ENCODE measurements at regions not wholly inside any gene's neighbourhood (a gene's known extent, or its start where the extent isn't known, plus 50 kb on each side); places are given as distances from the start of the nearest gene placed in this dataset.
"Not testable (repeated sequence)": the region's sequence is repeated elsewhere in the genome, so short reads cannot be mapped to it uniquely, and the experiment has no call there.

- peak in 1 of 2 experiments; percentile 55 for DNase-seq
Observed at GRCh38 chr13:74266309-74266708, 132.1 kb upstream of the KLF12 start.

- DNase-seq, result no peak
Observed at GRCh38 chr13:74264333-74264732, 130.1 kb upstream of the KLF12 start.

- not testable (repeated sequence) for DNase-seq
Observed at GRCh38 chr13:74260420-74260819, 126.2 kb upstream of the KLF12 start.

GRCh38 chr13:74259641-74260040 lies 125.4 kb upstream of the KLF12 start:
- DNase-seq, result peak; percentile 8 to 52

- DNase-seq, result peak; percentile 74 to 94
Observed at GRCh38 chr13:74258961-74259360, 124.8 kb upstream of the KLF12 start.

GRCh38 chr13:74256969-74257368 lies 122.8 kb upstream of the KLF12 start:
- DNase-seq, result no peak

- DNase-seq, result no peak
Observed at GRCh38 chr13:74253161-74253560, 119.0 kb upstream of the KLF12 start.

- no peak for DNase-seq
Observed at GRCh38 chr13:74251778-74252519, 117.7 kb upstream of the KLF12 start.

- no peak for DNase-seq
Observed at GRCh38 chr13:74250738-74251190, 116.6 kb upstream of the KLF12 start.

- DNase-seq, result no peak
Observed at GRCh38 chr13:74248477-74248876, 114.3 kb upstream of the KLF12 start.

- peak; percentile 72 to 91 for DNase-seq
Observed at GRCh38 chr13:74246487-74246886, 112.3 kb upstream of the KLF12 start.

GRCh38 chr13:74243637-74244526 lies 109.7 kb upstream of the KLF12 start:
- no peak for DNase-seq

GRCh38 chr13:74241343-74241742 lies 107.1 kb upstream of the KLF12 start:
- DNase-seq, result not testable (repeated sequence)

- DNase-seq, result no peak
Observed at GRCh38 chr13:74230984-74231501, 96.8 kb upstream of the KLF12 start.

GRCh38 chr13:74229242-74229641 lies 95.0 kb upstream of the KLF12 start:
- DNase-seq, result no peak

GRCh38 chr13:74227476-74228158 lies 93.4 kb upstream of the KLF12 start:
- DNase-seq, result no peak

- peak; percentile 69 to 91 for DNase-seq
Observed at GRCh38 chr13:74226791-74227475, 92.7 kb upstream of the KLF12 start.

GRCh38 chr13:74221752-74222151 lies 87.5 kb upstream of the KLF12 start:
- DNase-seq, result no peak

- no peak for DNase-seq
Observed at GRCh38 chr13:74219566-74219965, 85.4 kb upstream of the KLF12 start.

- no peak for DNase-seq
Observed at GRCh38 chr13:74218291-74218690, 84.1 kb upstream of the KLF12 start.

- DNase-seq, result no peak
Observed at GRCh38 chr13:74217811-74218210, 83.6 kb upstream of the KLF12 start.

- no peak for DNase-seq
Observed at GRCh38 chr13:74215420-74215819, 81.2 kb upstream of the KLF12 start.
